SK-N-SH treated with all-trans-retinoic acid at 6 μM for 48 hours (cell line): ENCODE measurements at regions not wholly inside any gene's neighbourhood (a gene's known extent, or its start where the extent isn't known, plus 50 kb on each side); places are given as distances from the start of the nearest gene placed in this dataset.

ENCODE experiments used
- ARNTL ChIP-seq: fragments of 450-650 bp; formaldehyde crosslinking; IDR thresholded peaks from 2 replicates; pipeline ENCODE4 v1.5.0; 2020; ENCODE audit warnings: low read depth, mild to moderate bottlenecking, moderate library complexity, borderline replicate concordance
- ESRRG ChIP-seq: fragments of 250-450 bp; sonication (Bioruptor Pico); IDR thresholded peaks from 2 replicates; pipeline ENCODE4 v1.6.1; 2021; ENCODE audit warnings: mild to moderate bottlenecking
- ISL1 ChIP-seq: fragments of 250-450 bp; sonication (Bioruptor Pico); IDR thresholded peaks from 2 replicates; pipeline ENCODE4 v2.1.2; 2022; ENCODE audit warnings: mild to moderate bottlenecking, moderate library complexity
- OSR1 ChIP-seq: fragments of 250-450 bp; sonication (Bioruptor Pico); IDR thresholded peaks from 2 replicates; pipeline ENCODE4 v1.8.0; 2022; ENCODE audit warnings: moderate library complexity, mild to moderate bottlenecking, inconsistent platforms
- PPARA ChIP-seq: fragments of 250-450 bp; sonication (Bioruptor Pico); IDR thresholded peaks from 2 replicates; pipeline ENCODE4 v1.5.0; 2020; ENCODE audit warnings: mild to moderate bottlenecking, borderline replicate concordance
- RARB ChIP-seq: fragments of 250-450 bp; sonication (Bioruptor Pico); IDR thresholded peaks from 2 replicates; pipeline ENCODE4 v1.8.0; 2021; ENCODE audit warnings: mild to moderate bottlenecking, moderate library complexity
- SNAI2 ChIP-seq: fragments of 250-450 bp; sonication (Bioruptor Pico); IDR thresholded peaks from 2 replicates; pipeline ENCODE4 v1.5.0; 2020; ENCODE audit warnings: mild to moderate bottlenecking, moderate library complexity
- TOX ChIP-seq: fragments of 250-450 bp; sonication (Bioruptor Pico); IDR thresholded peaks from 2 replicates; pipeline ENCODE4 v1.8.0; 2021; ENCODE audit warnings: mild to moderate bottlenecking, moderate library complexity, borderline replicate concordance
- ZFP3 ChIP-seq: fragments of 250-450 bp; sonication (Bioruptor Pico); IDR thresholded peaks from 2 replicates; pipeline ENCODE4 v1.5.0; 2020; ENCODE audit warnings: mild to moderate bottlenecking, moderate library complexity
- ZNF565 ChIP-seq: fragments of 450-650 bp; formaldehyde crosslinking; conservative IDR thresholded peaks from 2 replicates; pipeline ENCODE4 v1.5.0; 2020; ENCODE audit warnings: low read depth, mild to moderate bottlenecking, moderate library complexity
- ZNF8 ChIP-seq: fragments of 450-650 bp; formaldehyde crosslinking; IDR thresholded peaks from 2 replicates; pipeline ENCODE4 v1.5.0; 2020; ENCODE audit warnings: mild to moderate bottlenecking, moderate library complexity
- TF ChIP-seq, protein P1 (sequence below): fragments of 250-450 bp; sonication (Bioruptor Pico); IDR thresholded peaks from 2 replicates; pipeline ENCODE4 v1.5.1; 2021; ENCODE audit warnings: mild to moderate bottlenecking, moderate library complexity
- TF ChIP-seq, protein P2 (sequence below): fragments of 250-450 bp; sonication (Bioruptor Pico); IDR thresholded peaks from 2 replicates; pipeline ENCODE4 v1.8.0; 2020; ENCODE audit warnings: mild to moderate bottlenecking, moderate library complexity, borderline replicate concordance
- TF ChIP-seq, protein P3 (sequence below): fragments of 250-450 bp; sonication (Bioruptor Pico); IDR thresholded peaks from 2 replicates; pipeline ENCODE4 v1.5.1; 2020; ENCODE audit warnings: low read depth, mild to moderate bottlenecking, moderate library complexity

DNA sequence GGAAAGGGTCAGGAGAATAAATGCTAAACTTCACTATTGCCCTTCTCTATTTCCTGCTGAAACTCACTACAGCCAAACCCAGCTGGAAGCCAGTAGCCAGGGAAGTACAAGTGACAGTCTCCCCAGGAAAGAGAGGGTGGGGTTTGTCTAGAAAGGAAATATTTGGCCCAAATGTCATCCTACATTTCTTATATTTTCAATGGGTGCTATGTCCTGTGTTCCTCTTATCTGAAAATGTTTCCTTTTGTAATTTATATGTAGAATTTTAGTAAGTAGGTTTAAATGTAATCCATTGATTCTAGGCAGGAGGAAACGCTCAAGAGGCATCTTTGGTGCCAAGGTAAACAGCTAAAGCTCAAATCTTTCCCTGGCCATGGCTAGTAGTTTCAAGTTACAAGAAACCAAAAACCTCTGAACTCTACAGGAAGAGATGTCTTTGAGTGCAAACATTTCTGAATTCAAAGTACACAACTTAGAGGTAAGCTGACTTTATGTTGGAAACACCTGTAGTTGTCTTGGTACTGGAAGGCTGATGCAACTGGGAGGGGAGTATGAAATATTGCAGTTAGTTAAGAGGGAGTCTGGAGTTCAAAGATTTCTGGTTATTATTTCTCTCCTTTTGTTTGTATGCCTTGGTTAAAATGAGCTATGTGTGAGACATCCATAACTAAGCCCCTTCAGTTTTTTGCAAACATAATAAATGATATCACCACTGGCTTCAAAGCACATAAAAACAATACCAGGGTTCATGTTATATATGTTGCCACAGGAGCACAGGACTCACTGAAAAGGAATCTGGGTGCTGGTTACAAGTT is 356.1 kb upstream of the ZC3H15 start:
- TF ChIP-seq ZFP3 (CRISPR knock-in tag) (no peak), RARB (CRISPR knock-in tag) (no peak), ARNTL (CRISPR knock-in tag) (no peak), PPARA (CRISPR knock-in tag) (no peak), ESRRG (no peak), ZNF8 (no peak), ZNF565 (no peak), TOX (CRISPR knock-in tag) (no peak), SNAI2 (CRISPR knock-in tag) (no peak), ISL1 (no peak), OSR1 (CRISPR knock-in tag) (no peak)
- TF ChIP-seq, protein P1, sequence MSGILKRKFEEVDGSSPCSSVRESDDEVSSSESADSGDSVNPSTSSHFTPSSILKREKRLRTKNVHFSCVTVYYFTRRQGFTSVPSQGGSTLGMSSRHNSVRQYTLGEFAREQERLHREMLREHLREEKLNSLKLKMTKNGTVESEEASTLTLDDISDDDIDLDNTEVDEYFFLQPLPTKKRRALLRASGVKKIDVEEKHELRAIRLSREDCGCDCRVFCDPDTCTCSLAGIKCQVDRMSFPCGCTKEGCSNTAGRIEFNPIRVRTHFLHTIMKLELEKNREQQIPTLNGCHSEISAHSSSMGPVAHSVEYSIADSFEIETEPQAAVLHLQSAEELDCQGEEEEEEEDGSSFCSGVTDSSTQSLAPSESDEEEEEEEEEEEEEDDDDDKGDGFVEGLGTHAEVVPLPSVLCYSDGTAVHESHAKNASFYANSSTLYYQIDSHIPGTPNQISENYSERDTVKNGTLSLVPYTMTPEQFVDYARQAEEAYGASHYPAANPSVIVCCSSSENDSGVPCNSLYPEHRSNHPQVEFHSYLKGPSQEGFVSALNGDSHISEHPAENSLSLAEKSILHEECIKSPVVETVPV (CRISPR knock-in tag), result no peak
- TF ChIP-seq, protein P2, sequence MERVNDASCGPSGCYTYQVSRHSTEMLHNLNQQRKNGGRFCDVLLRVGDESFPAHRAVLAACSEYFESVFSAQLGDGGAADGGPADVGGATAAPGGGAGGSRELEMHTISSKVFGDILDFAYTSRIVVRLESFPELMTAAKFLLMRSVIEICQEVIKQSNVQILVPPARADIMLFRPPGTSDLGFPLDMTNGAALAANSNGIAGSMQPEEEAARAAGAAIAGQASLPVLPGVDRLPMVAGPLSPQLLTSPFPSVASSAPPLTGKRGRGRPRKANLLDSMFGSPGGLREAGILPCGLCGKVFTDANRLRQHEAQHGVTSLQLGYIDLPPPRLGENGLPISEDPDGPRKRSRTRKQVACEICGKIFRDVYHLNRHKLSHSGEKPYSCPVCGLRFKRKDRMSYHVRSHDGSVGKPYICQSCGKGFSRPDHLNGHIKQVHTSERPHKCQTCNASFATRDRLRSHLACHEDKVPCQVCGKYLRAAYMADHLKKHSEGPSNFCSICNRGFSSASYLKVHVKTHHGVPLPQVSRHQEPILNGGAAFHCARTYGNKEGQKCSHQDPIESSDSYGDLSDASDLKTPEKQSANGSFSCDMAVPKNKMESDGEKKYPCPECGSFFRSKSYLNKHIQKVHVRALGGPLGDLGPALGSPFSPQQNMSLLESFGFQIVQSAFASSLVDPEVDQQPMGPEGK (CRISPR knock-in tag), result no peak
- TF ChIP-seq, protein P3, sequence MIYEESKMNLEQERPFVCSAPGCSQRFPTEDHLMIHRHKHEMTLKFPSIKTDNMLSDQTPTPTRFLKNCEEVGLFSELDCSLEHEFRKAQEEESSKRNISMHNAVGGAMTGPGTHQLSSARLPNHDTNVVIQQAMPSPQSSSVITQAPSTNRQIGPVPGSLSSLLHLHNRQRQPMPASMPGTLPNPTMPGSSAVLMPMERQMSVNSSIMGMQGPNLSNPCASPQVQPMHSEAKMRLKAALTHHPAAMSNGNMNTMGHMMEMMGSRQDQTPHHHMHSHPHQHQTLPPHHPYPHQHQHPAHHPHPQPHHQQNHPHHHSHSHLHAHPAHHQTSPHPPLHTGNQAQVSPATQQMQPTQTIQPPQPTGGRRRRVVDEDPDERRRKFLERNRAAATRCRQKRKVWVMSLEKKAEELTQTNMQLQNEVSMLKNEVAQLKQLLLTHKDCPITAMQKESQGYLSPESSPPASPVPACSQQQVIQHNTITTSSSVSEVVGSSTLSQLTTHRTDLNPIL (CRISPR knock-in tag), result no peak
